ENCODE measurements at regions not wholly inside any gene's neighbourhood (a gene's known extent, or its start where the extent isn't known, plus 50 kb on each side); places are given as distances from the start of the nearest gene placed in this dataset.

DNA sequence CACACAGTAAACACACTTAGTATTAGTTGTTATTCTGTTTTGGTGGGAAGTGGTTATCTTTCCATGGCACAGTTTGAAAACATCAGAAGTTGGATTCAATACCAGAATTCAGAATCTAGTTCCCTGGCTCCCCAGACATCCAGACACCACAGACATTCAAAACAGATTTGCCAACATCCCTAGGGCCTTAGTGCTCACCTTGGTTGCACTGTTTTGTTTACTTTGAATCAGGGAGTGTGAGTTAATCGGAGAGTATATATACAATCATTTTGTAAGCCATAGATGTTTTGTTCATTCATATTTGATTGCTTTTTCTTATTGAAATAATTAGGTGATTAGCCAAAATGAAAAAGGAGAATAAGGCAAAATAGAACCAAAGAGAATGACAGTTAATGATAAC, 324.7 kb upstream of the CLNK start:
- TF ChIP-seq EP300 (IDR thresholded peaks at IDR 0.05) = no peak
- TF ChIP-seq, protein P1, sequence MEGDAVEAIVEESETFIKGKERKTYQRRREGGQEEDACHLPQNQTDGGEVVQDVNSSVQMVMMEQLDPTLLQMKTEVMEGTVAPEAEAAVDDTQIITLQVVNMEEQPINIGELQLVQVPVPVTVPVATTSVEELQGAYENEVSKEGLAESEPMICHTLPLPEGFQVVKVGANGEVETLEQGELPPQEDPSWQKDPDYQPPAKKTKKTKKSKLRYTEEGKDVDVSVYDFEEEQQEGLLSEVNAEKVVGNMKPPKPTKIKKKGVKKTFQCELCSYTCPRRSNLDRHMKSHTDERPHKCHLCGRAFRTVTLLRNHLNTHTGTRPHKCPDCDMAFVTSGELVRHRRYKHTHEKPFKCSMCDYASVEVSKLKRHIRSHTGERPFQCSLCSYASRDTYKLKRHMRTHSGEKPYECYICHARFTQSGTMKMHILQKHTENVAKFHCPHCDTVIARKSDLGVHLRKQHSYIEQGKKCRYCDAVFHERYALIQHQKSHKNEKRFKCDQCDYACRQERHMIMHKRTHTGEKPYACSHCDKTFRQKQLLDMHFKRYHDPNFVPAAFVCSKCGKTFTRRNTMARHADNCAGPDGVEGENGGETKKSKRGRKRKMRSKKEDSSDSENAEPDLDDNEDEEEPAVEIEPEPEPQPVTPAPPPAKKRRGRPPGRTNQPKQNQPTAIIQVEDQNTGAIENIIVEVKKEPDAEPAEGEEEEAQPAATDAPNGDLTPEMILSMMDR (IDR thresholded peaks at IDR 0.05) = no peak
- TF ChIP-seq POLR2AphosphoS5 (IDR thresholded peaks at IDR 0.05) = no peak
- TF ChIP-seq POLR2A (IDR thresholded peaks at IDR 0.05) = no peak

Data from gastroesophageal sphincter (tissue), 3 donors.